GM21447 (cell line): ENCODE measurements at regions not wholly inside any gene's neighbourhood (a gene's known extent, or its start where the extent isn't known, plus 50 kb on each side); places are given as distances from the start of the nearest gene placed in this dataset.

Experiments
- ATAC-seq: cut with Tn5 transposase; IDR thresholded peaks from one replicate; pipeline ENCODE4 v1.9.1; 2021; ENCODE audit not compliant: unreplicated experiment

DNA sequence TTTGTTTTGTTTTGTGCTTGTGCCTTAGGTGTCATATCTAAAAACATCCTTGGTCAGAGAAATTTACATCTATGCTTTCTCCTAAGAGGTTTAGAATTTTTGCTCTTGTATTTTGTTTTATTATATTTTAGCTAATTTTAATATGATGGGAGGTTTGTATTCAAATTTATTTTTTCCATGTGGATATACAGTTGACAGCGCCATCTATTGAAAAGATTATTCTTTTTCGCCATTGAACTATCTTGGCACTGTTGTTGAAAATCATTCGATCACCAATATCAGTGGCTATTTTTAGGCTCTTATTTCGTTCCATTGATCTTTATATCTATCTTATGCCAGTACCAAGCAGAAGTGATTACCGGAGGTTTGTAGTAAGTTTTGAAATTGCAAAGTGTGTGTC, 510.3 kb downstream of the BRD1 start:
- ATAC-seq, result no peak

DNA sequence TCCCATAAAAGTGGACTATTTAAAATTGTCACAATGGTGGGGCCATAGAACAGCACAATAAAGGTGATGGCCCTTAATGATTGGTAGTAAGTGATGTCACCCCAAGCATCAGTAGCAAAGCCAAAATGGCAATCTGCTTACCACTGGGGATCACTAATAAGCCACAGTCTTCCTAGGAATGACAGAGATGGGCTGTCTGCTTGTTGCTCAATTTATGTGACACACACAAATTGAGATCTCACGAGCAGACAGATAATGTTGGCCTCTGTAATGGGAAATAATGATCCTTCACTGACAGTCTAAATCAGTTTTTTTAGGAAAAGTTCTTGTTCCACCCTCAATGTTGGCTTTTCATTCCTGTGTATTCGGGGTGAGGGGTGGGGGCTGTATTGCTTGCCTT, 515.1 kb downstream of the BRD1 start:
- no peak for ATAC-seq

DNA sequence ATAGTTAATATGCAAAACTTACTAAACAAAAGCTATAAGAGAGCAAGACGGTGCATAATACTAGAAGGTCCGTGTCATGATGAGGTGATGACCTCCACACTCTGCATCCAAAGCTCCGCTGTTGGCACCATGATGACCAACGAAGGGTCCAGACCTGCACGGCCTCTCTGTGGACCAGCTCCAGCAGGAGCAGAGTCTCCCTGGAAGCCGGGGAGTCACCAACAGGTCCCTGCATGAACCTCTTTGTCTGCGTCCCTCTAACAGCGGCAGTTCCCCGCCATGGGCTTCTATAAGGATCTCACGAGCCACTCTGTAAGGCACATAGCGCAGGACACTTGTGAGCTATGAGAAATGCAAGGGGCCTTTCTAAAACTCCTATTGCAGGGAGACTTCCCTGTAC, 517.3 kb downstream of the BRD1 start:
- no peak for ATAC-seq

DNA sequence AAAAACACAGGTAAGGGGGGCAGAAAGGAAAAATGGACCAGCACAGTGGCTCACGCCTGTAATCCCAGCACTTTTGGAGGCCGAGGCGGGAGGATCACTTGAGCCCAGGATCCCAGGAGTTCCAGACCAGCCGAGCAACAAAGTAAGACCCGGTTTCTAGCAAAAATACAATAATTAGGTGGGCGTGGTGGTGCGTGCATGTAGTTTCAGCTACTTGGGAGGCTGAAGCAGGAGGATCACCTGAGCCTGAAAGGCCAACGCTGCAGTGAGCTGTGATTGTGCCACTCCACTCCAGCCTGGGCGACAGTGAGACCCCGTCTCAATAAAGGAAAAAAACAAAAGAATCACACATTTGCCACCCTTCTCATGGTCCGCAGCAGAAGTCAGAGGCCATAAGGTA, 519.4 kb downstream of the BRD1 start:
- no peak for ATAC-seq

DNA sequence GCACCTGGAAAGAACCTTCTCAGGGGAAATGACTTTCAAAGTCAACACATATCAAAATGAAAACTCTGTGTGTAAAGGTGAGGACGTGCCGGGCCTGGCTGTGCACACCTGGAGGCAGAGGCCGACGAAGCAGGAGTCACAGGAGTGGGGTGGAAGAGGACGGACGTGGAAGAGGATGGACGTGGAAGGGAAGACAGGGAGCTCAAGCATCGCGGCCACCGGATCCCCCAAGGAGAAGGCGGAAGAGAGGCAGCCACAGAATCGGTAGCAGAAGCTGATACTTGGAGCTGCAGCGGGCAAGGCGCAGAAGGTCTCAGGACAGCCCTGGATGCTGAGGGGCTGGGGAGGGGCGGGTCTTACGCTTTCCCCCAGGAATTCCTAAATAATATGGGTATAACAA, 519.8 kb downstream of the BRD1 start:
- ATAC-seq, result no peak

DNA sequence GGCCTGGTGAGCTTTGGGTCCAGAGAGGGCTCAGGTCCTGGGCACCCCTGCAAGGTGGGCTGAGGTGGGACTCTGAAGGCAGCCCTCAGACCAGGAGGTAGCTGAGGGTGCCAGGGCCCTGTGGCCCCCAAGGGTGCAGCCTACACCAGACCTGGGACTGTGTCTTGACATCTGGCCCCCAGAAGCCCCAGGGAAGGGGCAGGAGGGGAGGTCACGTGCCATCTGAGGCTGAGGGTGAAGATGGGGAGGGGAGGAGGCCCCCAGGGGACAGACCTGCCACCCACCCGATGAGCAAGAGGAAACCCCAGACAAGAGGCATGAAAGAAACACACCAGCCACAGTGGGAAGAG, 520.2 kb downstream of the BRD1 start:
- no peak for ATAC-seq

DNA sequence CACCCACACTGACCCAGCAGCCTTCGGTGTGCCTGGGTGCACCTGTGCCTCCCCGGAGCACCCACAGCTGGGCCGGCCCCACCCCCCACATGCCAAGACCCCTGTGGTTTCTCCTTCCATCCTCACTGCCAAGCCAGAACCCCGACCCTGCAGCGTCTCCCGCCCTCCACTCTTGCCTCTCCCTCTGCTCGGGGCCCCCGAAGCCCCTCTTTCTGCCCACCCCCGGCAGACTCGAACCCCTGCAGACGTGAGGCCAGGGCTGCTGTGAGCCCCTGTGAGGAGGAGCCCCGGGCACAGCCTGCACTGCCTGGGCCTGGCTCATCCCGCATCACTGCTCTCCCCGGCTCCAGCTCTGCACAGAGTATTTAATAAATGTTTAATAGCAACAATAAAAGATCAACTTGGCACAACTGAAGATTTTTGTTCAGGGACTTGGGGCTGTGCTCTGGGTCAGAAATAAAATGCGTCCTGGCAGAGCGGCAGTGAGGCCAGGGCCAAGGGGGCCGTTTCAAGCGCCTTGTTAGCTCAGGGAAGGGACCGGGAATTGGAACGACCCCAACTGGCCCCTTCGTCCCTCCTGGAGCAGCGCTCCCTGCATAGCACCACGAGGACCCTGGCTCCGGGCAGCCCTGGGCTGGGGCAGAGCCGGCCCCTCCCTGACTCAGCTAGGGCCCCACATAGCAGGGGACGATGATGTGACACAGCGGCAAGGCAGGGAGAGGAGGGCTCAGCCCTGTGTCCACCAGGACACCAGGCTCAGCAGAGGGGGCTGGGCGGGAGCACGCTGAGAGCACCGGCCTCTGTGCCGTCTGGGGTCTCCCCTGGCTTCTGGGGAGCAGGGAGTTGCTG, 520.8 kb downstream of the BRD1 start:
- no peak for ATAC-seq

DNA sequence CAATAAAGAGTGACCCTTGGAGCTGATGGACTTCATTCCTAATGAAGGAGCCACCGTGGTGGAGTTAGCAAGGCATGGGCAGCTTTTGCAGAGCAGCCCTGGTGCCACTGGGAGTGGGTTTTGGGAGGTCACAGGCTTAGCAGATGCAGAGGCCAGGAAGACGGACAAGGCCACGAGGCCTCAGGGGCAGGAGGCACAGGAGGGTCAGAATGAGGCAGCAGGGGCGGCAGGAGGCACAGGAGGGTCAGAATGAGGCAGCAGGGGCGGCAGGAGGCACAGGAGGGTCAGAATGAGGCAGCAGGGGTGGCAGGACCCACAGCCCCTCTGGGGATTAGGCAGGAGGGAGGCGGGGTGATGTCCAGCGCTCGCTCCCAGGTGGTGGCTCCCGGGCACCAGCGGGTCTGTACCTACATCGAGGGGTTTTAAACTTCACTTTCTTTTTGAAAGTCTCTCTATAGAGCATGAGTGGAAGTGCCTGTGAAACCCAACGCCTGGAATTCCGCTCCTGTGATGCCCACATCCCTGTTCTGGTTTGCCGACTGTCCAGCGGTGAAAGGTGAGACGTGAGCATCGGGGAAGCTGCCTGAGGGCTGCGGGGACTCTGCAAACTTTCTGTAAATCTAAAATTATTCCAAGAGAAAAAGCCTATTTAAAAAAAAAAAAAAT, 521.6 kb downstream of the BRD1 start:
- no peak for ATAC-seq

DNA sequence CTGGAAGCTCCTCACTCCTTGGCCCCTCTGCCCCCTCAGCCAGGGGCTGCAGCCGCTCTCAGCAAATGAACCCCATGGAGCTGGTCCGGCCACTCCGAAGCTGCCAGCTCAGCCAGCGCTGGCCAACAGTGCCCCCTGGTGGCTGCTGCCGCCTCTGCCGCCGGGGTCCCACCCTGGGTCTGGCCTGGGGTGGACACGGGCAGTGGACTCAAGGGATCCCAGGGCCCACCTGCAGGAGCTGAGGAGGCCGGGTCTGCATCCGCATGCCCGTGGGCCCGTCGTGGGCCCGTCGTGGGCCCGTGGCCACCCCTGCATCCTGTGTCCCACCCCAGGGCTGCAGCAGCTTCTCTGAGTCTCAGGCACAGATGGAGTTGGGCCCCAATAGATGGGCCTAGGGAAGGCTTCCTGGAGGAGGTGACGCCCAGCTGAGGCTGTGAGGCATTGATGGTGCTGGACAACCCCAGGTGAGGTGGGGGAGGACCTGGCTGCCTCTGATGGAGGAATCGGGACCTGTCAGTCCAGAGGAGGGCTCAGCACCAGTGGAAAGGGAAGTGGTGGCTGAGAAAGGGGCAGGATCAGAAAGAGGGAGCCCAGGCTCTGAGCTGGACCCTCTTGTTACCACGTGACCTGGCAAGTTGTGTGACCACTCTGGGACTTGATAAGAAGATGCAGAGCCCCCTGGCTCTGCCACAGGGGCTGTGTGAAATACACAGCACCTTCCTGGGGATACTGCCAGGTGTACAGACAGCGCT, 522.3 kb downstream of the BRD1 start:
- no peak for ATAC-seq

DNA sequence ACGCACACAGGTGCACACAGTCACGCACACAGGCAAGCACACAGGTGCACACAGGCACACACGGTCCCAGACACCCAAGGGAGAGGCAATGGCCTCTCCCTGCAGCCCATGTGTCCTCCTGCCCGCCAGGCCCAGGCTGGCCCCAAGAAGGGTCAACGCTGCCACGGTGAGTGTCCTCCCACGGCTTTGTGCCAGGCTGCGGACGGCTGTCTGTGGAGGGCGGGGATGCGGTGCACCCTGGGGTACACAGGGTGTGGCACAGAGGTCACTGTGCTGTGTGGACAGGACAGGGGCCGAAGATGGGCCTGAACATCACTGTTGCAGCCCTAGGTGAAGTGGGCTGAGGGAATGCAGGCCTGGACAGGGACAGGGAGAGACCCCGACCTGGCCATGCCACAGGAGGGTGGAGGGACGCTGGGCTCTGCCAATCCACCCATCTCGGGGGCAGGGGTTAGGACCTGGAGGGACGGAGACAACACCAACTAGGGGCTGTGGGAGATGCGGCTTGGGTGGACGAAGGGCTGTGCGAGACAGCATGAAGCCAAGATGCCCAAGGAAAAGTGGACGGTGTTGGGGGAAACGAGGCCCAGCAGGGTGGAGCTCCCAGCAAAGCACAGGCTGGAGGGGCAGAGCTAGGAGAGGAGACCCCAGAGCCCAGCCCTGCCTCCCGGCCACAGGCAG, 523.8 kb downstream of the BRD1 start:
- no peak for ATAC-seq

DNA sequence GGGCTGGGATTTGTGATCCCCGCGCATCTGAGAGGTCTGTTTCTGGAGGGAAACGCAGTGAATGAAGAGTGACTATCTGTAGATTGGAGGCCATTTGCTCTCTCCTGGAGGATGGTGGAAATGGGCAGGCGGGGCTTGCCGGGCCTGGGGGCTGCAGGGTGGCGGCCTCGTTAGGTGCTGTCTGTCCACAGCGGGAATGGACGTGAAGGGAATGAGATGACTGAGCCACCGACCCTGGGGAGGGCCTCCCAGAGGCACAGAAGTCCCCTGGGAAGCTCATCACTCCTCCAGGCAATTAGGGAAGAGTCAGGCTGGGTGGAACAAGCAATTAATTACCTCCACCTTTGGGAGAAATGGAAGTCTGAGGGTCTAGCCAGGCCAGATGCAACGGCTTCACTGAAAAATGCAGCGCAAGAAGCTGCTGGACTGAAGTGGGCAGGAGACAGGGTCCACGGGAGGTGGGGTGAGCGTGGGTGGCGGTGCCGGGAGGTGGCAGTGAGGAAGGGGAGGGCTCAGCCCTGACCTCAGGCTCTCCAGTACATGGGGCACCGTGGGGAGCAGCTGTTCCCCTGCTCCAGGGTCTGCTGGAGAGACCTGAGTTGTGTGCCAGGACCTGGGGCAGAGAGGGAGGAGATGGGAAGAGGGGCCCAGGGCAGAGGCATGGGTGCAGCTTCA, 524.5 kb downstream of the BRD1 start:
- no peak for ATAC-seq

DNA sequence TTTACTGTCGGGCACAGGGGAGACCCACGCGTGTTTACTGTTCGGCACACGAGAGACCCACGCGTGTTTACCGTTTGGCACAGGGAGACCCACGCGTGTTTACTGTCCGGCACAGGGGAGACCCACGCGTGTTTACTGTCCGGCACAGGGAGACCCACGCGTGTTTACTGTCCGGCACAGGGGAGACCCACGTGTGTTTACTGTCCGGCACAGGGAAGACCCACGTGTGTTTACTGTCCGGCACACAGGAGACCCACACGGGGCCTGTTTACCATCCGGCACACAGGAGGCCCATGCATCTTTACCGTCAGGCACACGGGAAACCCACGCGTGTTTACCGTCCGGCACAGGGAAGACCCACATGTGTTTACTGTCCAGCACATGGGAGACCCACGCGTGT, 525.1 kb downstream of the BRD1 start:
- no peak for ATAC-seq

DNA sequence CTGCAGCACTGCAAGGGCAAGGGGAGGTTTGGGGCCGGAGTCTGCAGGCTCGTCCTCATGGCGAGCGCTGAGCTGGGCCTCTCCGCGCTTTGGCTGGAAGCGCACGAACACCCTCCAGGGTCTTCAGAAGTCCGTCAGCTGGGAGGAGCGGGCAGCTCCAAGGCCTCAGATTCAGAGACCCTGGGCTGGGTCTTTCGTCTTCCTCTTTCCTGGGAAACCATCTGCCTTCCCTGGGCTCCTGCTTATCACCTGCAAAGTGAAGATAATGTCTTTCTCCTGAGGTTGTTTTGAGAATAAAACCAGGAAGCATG, 525.6 kb downstream of the BRD1 start:
- no peak for ATAC-seq

DNA sequence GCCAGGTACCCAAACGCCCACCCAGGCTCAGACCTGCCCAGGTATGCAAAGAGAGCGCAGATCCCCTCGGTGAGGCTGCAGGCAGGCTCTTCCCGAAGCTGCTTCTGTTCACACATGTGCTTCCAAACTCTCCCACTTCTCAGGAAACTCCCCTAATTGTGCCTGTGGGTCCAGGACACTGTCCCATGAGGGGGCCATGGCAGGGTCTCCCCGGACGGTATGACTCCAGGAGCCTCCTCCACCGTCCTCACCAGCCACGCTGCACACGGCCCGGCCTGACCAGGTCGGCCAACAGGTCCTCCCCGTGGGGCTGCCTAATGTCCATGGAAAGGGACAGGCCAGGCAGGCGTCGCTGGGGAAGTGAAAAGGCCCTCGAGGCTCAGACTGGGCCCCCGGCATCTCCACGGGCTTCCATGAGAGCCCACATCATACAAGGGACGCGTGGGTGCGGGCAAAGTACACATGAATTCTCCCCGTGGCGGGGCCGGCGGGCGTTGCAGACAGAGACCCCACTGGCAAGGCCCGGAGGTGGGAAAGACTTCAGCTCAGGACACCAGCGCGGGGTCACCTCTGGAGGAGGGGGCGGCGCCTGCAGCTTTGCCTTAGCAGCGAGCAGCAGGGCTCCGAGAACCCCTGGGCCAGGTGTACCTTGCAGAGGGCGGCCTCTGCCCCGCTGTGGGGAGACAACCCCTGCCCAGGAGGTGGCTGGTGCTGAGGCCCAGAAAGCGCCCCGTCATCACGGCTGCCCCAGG, 526.1 kb downstream of the BRD1 start:
- ATAC-seq, result no peak

DNA sequence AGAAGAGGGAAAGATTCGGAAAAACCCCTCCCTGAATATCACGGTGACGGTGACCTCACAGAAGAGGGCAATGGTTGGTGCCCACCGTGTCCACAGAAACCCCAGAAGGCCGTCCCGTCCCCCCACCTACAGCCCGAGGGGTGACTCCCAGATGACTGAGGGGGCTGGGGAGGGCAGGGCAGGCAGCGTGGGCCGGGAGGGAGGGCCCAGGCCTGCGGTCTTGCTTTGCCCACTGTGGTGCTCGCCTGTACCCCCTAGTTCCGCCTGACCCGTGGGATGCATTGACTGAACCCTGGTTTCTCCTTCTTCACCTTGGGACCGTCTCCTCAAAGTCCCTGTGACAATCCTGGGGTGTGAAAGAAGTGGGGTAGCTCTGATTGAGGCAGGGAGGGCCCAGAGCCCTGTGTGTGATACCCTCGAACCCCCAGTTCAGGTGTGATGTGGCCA, 526.7 kb downstream of the BRD1 start:
- no peak for ATAC-seq

DNA sequence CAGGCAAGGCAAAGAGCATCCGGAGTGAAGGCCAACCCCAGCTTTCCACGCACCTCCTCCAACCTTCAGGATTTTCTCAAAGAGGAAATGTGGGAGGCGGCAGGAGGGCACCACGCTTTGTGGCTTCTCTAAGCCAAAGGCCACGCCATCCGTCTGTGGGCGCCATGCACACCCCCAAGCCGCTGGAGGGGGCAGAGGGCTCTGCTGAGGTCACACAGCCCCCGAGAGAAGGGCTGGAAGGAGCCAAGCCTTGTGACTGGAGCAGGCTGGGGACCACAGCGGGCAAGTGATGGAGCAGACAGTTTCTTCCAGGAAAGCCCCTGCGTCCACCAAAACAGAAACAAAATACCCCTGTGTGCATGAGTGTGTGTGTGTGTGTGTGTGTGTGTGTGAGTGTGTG, 527.4 kb downstream of the BRD1 start:
- no peak for ATAC-seq

DNA sequence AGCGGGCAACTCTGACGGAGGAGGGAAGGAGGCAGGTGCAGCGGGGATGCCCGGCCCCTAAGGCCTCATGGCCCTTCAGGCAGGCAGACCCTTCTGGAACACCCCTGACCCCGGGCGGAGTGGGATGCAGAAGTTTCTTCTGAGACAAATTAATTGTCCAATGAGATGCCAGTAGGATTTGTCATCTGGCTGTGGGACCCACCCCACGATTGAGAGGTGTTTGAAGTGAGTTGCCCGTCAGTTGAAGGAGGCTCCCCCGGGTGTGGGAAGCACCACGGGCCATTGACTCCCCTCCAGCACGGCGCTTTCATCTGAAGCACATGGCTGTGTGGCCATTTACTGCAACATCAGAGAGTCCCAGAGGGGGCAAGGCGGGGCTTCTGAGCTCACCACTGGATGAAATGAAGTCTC, 527.8 kb downstream of the BRD1 start:
- no peak for ATAC-seq

DNA sequence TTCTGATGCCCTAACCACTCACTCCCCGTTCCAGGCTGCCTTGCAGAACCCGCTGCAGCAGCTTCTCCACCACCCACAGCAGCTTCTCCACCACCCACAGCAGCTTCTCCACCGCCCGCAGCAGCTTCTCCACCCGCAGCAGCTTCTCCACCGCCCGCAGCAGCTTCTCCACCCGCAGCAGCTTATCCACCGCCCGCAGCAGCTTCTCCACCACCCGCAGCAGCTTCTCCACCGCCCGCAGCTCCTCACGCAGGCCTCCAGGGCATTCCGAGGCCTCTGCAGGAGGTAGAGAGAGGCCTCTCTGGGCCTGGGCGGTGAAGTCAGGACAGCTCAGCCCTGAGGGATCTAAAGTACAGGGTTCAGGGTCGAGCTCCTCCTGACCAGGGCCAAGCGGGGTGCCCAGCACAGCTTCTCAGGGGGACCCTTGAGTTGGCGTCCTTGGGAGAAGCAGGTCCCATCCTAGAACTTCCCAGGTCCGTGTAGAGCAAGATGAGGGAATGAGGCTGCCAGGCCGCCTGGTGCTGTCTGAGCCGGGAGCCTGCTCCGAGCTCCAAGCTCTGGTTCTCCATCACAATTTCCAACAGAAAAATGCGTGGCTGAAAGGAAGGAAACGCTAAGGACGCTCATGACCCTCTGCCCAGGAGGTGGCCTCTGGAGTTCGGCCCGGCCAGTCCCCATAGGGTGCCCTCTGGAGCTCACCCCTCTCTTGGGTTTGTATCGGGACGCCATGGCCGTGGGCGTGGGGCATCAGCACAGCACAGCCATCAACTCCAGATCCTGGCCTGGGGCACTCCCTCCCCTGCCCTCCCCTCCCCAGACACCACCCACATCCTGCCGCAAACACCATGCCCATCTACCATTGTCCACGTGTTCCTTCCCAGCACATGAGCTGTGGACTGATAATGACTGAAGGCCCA, 528.6 kb downstream of the BRD1 start:
- no peak for ATAC-seq
